ENCODE measurements at regions not wholly inside any gene's neighbourhood (a gene's known extent, or its start where the extent isn't known, plus 50 kb on each side); places are given as distances from the start of the nearest gene placed in this dataset.

DNA sequence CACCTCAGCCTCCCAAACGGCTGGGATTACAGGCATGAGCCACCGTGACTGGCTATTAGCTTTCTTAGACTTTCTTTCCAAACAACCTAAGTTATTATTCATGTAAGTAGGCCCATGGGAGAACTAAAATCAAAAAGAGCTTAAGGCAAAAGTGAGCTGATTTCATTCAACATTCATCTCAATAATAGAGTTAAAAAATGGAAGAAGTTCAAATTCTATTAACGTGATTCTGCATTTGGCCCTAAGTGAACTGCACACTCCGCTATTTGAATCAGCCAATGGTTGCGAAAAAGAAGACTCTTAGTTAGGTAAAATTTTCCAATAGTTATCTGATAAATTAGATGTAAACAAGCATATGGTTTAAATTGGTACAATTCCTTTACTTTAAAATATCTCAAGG is 68.6 kb upstream of the WARS2 start:
- TF ChIP-seq, protein P1, sequence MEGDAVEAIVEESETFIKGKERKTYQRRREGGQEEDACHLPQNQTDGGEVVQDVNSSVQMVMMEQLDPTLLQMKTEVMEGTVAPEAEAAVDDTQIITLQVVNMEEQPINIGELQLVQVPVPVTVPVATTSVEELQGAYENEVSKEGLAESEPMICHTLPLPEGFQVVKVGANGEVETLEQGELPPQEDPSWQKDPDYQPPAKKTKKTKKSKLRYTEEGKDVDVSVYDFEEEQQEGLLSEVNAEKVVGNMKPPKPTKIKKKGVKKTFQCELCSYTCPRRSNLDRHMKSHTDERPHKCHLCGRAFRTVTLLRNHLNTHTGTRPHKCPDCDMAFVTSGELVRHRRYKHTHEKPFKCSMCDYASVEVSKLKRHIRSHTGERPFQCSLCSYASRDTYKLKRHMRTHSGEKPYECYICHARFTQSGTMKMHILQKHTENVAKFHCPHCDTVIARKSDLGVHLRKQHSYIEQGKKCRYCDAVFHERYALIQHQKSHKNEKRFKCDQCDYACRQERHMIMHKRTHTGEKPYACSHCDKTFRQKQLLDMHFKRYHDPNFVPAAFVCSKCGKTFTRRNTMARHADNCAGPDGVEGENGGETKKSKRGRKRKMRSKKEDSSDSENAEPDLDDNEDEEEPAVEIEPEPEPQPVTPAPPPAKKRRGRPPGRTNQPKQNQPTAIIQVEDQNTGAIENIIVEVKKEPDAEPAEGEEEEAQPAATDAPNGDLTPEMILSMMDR (IDR thresholded peaks at IDR 0.05), result no peak
- TF ChIP-seq POLR2A (IDR thresholded peaks at IDR 0.05), result no peak
